Fibroblast of lung (primary cell): ENCODE measurements at regions not wholly inside any gene's neighbourhood (a gene's known extent, or its start where the extent isn't known, plus 50 kb on each side); places are given as distances from the start of the nearest gene placed in this dataset.

ENCODE experiments used
- CTCF ChIP-seq, 2 donors: IDR thresholded peaks in 1 of 2; conservative IDR thresholded peaks in 1 of 2; 1 replicate in 1 of 2; 2 replicates in 1 of 2; pipeline ENCODE4 v1.5.1; 2011 to 2012; ENCODE audit warnings: low read length in 2 of 2, control low read depth in 1 of 2, inconsistent platforms in 1 of 2, low read depth in 1 of 2, mild to moderate bottlenecking in 1 of 2
- EZH2 ChIP-seq: IDR thresholded peaks from 2 replicates; pipeline ENCODE4 v1.5.1; 2012; ENCODE audit warnings: low read length, control low read depth, mild to moderate bottlenecking; ENCODE audit errors: missing control alignments

GRCh38 chr16:85370543-85370880 lies 242.6 kb upstream of the GSE1 start:
- no peak for TF ChIP-seq CTCF (conservative IDR thresholded peaks at IDR 0.05 in 1 of 2, IDR thresholded peaks at IDR 0.05 in 1 of 2; ENCODE audit: low read depth in 1 of 2, low read length in 2 of 2)
- no peak for TF ChIP-seq EZH2
